ENCODE measurements at regions not wholly inside any gene's neighbourhood (a gene's known extent, or its start where the extent isn't known, plus 50 kb on each side); places are given as distances from the start of the nearest gene placed in this dataset.

DNA sequence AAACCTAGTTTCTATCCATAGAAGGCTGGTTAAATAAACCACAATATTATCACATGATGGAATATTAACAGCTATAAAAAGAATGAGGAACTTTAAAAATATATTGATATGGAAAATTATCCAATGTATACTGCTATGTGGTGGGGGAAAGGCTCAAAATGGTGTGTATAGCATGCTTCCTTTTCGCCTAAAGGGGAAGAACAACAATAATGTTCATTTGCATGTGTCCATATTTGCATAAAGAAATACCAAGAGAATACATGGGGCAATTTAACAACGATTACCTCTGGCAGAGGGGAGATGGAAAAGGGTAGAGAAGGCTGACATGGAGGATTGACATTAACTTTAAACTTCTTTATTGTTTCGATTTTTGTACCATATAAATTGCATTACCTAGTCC, 121.3 kb upstream of the PARP11 start:
- TF ChIP-seq, protein P1, sequence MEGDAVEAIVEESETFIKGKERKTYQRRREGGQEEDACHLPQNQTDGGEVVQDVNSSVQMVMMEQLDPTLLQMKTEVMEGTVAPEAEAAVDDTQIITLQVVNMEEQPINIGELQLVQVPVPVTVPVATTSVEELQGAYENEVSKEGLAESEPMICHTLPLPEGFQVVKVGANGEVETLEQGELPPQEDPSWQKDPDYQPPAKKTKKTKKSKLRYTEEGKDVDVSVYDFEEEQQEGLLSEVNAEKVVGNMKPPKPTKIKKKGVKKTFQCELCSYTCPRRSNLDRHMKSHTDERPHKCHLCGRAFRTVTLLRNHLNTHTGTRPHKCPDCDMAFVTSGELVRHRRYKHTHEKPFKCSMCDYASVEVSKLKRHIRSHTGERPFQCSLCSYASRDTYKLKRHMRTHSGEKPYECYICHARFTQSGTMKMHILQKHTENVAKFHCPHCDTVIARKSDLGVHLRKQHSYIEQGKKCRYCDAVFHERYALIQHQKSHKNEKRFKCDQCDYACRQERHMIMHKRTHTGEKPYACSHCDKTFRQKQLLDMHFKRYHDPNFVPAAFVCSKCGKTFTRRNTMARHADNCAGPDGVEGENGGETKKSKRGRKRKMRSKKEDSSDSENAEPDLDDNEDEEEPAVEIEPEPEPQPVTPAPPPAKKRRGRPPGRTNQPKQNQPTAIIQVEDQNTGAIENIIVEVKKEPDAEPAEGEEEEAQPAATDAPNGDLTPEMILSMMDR (IDR thresholded peaks at IDR 0.05) = no peak
- TF ChIP-seq POLR2A (IDR thresholded peaks at IDR 0.05) (no peak), POLR2AphosphoS5 (IDR thresholded peaks at IDR 0.05) (no peak)

All from breast epithelium (tissue), 3 donors.